NT2/D1 (cell line): ENCODE measurements at regions not wholly inside any gene's neighbourhood (a gene's known extent, or its start where the extent isn't known, plus 50 kb on each side); places are given as distances from the start of the nearest gene placed in this dataset.

Experiments
- YY1 ChIP-seq: IDR thresholded peaks from 2 replicates; pipeline ENCODE4 v1.6.1; 2011; ENCODE audit not compliant: insufficient read length, insufficient read depth
- ZNF274 ChIP-seq: IDR thresholded peaks from 2 replicates; pipeline ENCODE4 v1.6.1; 2011; ENCODE audit warnings: mild to moderate bottlenecking, low read depth, low read length

GRCh38 chr3:163878396-163878795, 1199.9 kb downstream of the SI start:
- TF ChIP-seq YY1 (no peak), ZNF274 (no peak)
